HG02970 (cell line): ENCODE measurements at regions not wholly inside any gene's neighbourhood (a gene's known extent, or its start where the extent isn't known, plus 50 kb on each side); places are given as distances from the start of the nearest gene placed in this dataset.

ENCODE experiments used
- ATAC-seq: cut with Tn5 transposase; IDR thresholded peaks from one replicate; pipeline ENCODE4 v1.9.1; 2021; ENCODE audit warnings: mild to moderate bottlenecking, moderate library complexity, moderate number of reproducible peaks; ENCODE audit not compliant: unreplicated experiment, low FRiP score

- no peak for ATAC-seq
Measured at GRCh38 chr18:51621864-51622160, 424.3 kb upstream of the MEX3C start.

GRCh38 chr18:51622702-51623101 lies 425.2 kb upstream of the MEX3C start:
- ATAC-seq, result no peak

- ATAC-seq, result no peak
Measured at GRCh38 chr18:51623653-51624052, 426.2 kb upstream of the MEX3C start.

GRCh38 chr18:51630706-51631105 lies 433.2 kb upstream of the MEX3C start:
- no peak for ATAC-seq

GRCh38 chr18:51637881-51638280 lies 440.4 kb upstream of the MEX3C start:
- ATAC-seq, result no peak

GRCh38 chr18:51639541-51639940 lies 442.1 kb upstream of the MEX3C start:
- ATAC-seq, result no peak

- ATAC-seq, result no peak
Measured at GRCh38 chr18:51643483-51643882, 446.0 kb upstream of the MEX3C start.

GRCh38 chr18:51645607-51646006 lies 448.1 kb upstream of the MEX3C start:
- ATAC-seq, result no peak

- ATAC-seq, result no peak
Measured at GRCh38 chr18:51647346-51647745, 449.9 kb upstream of the MEX3C start.

GRCh38 chr18:51647942-51648341 lies 450.5 kb upstream of the MEX3C start:
- ATAC-seq, result no peak

- ATAC-seq, result no peak
Measured at GRCh38 chr18:51649796-51650195, 452.3 kb upstream of the MEX3C start.

- no peak for ATAC-seq
Measured at GRCh38 chr18:51651761-51652160, 454.3 kb upstream of the MEX3C start.

GRCh38 chr18:51653507-51654213 lies 456.2 kb upstream of the MEX3C start:
- ATAC-seq, result no peak

GRCh38 chr18:51654488-51655326 lies 457.2 kb upstream of the MEX3C start:
- ATAC-seq, result no peak

GRCh38 chr18:51655327-51655698 lies 457.8 kb upstream of the MEX3C start:
- ATAC-seq, result no peak

GRCh38 chr18:51656249-51656648 lies 458.8 kb upstream of the MEX3C start:
- no peak for ATAC-seq

- ATAC-seq, result no peak
Measured at GRCh38 chr18:51658436-51658835, 461.0 kb upstream of the MEX3C start.

GRCh38 chr18:51659781-51660180 lies 462.3 kb upstream of the MEX3C start:
- ATAC-seq, result no peak

GRCh38 chr18:51660188-51660715 lies 462.8 kb upstream of the MEX3C start:
- no peak for ATAC-seq

- no peak for ATAC-seq
Measured at GRCh38 chr18:51664236-51664635, 466.8 kb upstream of the MEX3C start.

- no peak for ATAC-seq
Measured at GRCh38 chr18:51666763-51667191, 469.3 kb upstream of the MEX3C start.

GRCh38 chr18:51668101-51668500 lies 470.6 kb upstream of the MEX3C start:
- ATAC-seq, result no peak
